Fibroblast of lung (primary cell): ENCODE measurements at regions not wholly inside any gene's neighbourhood (a gene's known extent, or its start where the extent isn't known, plus 50 kb on each side); places are given as distances from the start of the nearest gene placed in this dataset.

Source experiments
- CTCF ChIP-seq, 2 donors: IDR thresholded peaks in 1 of 2; conservative IDR thresholded peaks in 1 of 2; 1 replicate in 1 of 2; 2 replicates in 1 of 2; pipeline ENCODE4 v1.5.1; 2011 to 2012; ENCODE audit warnings: low read length in 2 of 2, control low read depth in 1 of 2, inconsistent platforms in 1 of 2, low read depth in 1 of 2, mild to moderate bottlenecking in 1 of 2
- EZH2 ChIP-seq: IDR thresholded peaks from 2 replicates; pipeline ENCODE4 v1.5.1; 2012; ENCODE audit warnings: low read length, control low read depth, mild to moderate bottlenecking; ENCODE audit errors: missing control alignments

GRCh38 chr3:188043891-188044290 lies 110.1 kb upstream of the LPP start:
- no peak for TF ChIP-seq CTCF (conservative IDR thresholded peaks at IDR 0.05 in 1 of 2, IDR thresholded peaks at IDR 0.05 in 1 of 2; ENCODE audit: low read depth in 1 of 2, low read length in 2 of 2)
- no peak for TF ChIP-seq EZH2
